ENCODE measurements at regions not wholly inside any gene's neighbourhood (a gene's known extent, or its start where the extent isn't known, plus 50 kb on each side); places are given as distances from the start of the nearest gene placed in this dataset.

- no peaks in the 10 kb centered on the region for H3K4me1 ChIP-seq
- H3K27me3 ChIP-seq, result no peaks in the 10 kb centered on the region
- TF ChIP-seq CTCF (IDR thresholded peaks at IDR 0.05), result no peak
- no peak for TF ChIP-seq POLR2A (IDR thresholded peaks at IDR 0.05)
- no peak overlapping the region for H3K27ac ChIP-seq
- H3K9me3 ChIP-seq, result no peaks in the 10 kb centered on the region
- no peak overlapping the region for H3K4me3 ChIP-seq
- no peak for DNase-seq
- no peaks in the 10 kb centered on the region for H3K36me3 ChIP-seq
- WGBS (ENCODE audit: insufficient coverage, low coverage, low lambda C conversion rate, missing lambda C conversion rate), result 40% methylated on average over 1 of the region's 1 CpG
- no peak for ATAC-seq
- intact Hi-C loops (cut with DNase I), result no loop called here
Measured at GRCh38 chr14:49196327-49196726, 389.9 kb downstream of the RPS29 start.

GRCh38 chr14:49194067-49194466 is 392.1 kb downstream of the RPS29 start:
- TF ChIP-seq CTCF (IDR thresholded peaks at IDR 0.05), result no peak
- TF ChIP-seq POLR2A (IDR thresholded peaks at IDR 0.05), result no peak
- Histone ChIP-seq H3K27ac (no peak overlapping the region), H3K27me3 (no peaks in the 10 kb centered on the region), H3K9me3 (no peaks in the 10 kb centered on the region), H3K4me1 (no peaks in the 10 kb centered on the region), H3K4me3 (no peak overlapping the region), H3K36me3 (no peaks in the 10 kb centered on the region)
- WGBS (ENCODE audit: insufficient coverage, low coverage, low lambda C conversion rate, missing lambda C conversion rate), result 35% methylated on average over 2 of the region's 2 CpGs
- no peak for ATAC-seq
- intact Hi-C loops (cut with DNase I), result no loop called here
- no peak for DNase-seq

- ATAC-seq (no peak), DNase-seq (no peak)
- no peaks in the 10 kb centered on the region for H3K9me3 ChIP-seq
- H3K27ac ChIP-seq, result no peak overlapping the region
- no peak for TF ChIP-seq CTCF (IDR thresholded peaks at IDR 0.05)
- TF ChIP-seq POLR2A (IDR thresholded peaks at IDR 0.05), result no peak
- H3K36me3 ChIP-seq, result no peaks in the 10 kb centered on the region
- intact Hi-C loops (cut with DNase I), result no loop called here
- WGBS (ENCODE audit: insufficient coverage, low coverage, low lambda C conversion rate, missing lambda C conversion rate), result 33% methylated on average over 5 of the region's 7 CpGs
- H3K4me1 ChIP-seq, result no peaks in the 10 kb centered on the region
- H3K4me3 ChIP-seq, result no peak overlapping the region
- no peaks in the 10 kb centered on the region for H3K27me3 ChIP-seq
Measured at GRCh38 chr14:49193332-49194065, 392.7 kb downstream of the RPS29 start.

GRCh38 chr14:49191380-49191779 is 394.8 kb downstream of the RPS29 start:
- intact Hi-C loops (cut with DNase I), result no loop called here
- H3K27ac ChIP-seq, result no peak overlapping the region
- no peak for DNase-seq
- H3K4me3 ChIP-seq, result no peak overlapping the region
- H3K9me3 ChIP-seq, result no peaks in the 10 kb centered on the region
- WGBS (ENCODE audit: insufficient coverage, low coverage, low lambda C conversion rate, missing lambda C conversion rate), result 68% methylated on average over 5 of the region's 5 CpGs
- no peaks in the 10 kb centered on the region for H3K27me3 ChIP-seq
- H3K36me3 ChIP-seq, result no peaks in the 10 kb centered on the region
- no peaks in the 10 kb centered on the region for H3K4me1 ChIP-seq
- no peak for ATAC-seq
- TF ChIP-seq CTCF (IDR thresholded peaks at IDR 0.05) (no peak), POLR2A (IDR thresholded peaks at IDR 0.05) (no peak)
